Erythroblast (primary cell): ENCODE measurements at regions not wholly inside any gene's neighbourhood (a gene's known extent, or its start where the extent isn't known, plus 50 kb on each side); places are given as distances from the start of the nearest gene placed in this dataset.
"Not testable (repeated sequence)": the region's sequence is repeated elsewhere in the genome, so short reads cannot be mapped to it uniquely, and the experiment has no call there.

Experiments
- GATA1 ChIP-seq: IDR thresholded peaks from 2 replicates; pipeline ENCODE4 v1.6.1; 2011; ENCODE audit warnings: low read depth, mild to moderate bottlenecking, control low read depth, low read length, moderate library complexity
- POLR2A ChIP-seq: IDR thresholded peaks from 2 replicates; pipeline ENCODE4 v1.6.1; 2011; ENCODE audit warnings: mild to moderate bottlenecking, low read length

GRCh38 chr10:31664071-31664470 lies 264.6 kb downstream of the ARHGAP12 start:
- not testable (repeated sequence) for TF ChIP-seq GATA1, POLR2A
